ENCODE measurements at regions not wholly inside any gene's neighbourhood (a gene's known extent, or its start where the extent isn't known, plus 50 kb on each side); places are given as distances from the start of the nearest gene placed in this dataset.

DNA sequence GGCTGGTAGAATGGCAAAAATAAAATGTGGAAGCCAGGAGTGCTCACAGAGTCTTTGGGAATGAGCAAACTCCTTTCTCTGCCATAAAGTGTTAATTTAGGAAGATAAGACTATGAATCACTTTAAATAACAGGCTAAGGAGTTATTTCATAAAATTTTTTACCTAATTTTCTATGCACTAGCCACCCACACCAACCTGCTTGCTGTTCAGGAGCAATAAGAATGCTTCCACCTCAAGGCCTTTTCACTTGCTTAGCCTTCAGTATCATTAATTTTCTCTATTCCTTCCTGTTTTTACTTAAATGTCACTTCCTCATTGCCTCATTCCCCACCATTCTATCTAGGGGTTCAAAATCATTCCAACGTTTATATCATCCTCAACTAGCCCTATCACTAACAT, 326.8 kb downstream of the CCER1 start:
- no peak overlapping the region for H3K4me3 Mint-ChIP-seq
- H3K4me1 Mint-ChIP-seq (ENCODE audit: unreplicated experiment), result peaks cover 13% of the 10 kb centered on the region
- no peaks in the 10 kb centered on the region for H3K27me3 Mint-ChIP-seq
- no peak overlapping the region for H3K27ac Mint-ChIP-seq
- no peaks in the 10 kb centered on the region for H3K9me3 Mint-ChIP-seq
- H3K36me3 Mint-ChIP-seq, result no peaks in the 10 kb centered on the region
- TF ChIP-seq, protein P1, sequence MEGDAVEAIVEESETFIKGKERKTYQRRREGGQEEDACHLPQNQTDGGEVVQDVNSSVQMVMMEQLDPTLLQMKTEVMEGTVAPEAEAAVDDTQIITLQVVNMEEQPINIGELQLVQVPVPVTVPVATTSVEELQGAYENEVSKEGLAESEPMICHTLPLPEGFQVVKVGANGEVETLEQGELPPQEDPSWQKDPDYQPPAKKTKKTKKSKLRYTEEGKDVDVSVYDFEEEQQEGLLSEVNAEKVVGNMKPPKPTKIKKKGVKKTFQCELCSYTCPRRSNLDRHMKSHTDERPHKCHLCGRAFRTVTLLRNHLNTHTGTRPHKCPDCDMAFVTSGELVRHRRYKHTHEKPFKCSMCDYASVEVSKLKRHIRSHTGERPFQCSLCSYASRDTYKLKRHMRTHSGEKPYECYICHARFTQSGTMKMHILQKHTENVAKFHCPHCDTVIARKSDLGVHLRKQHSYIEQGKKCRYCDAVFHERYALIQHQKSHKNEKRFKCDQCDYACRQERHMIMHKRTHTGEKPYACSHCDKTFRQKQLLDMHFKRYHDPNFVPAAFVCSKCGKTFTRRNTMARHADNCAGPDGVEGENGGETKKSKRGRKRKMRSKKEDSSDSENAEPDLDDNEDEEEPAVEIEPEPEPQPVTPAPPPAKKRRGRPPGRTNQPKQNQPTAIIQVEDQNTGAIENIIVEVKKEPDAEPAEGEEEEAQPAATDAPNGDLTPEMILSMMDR (conservative IDR thresholded peaks at IDR 0.05), result no peak
- DNase-seq (ENCODE audit: extremely low spot score, unreplicated experiment), result no peak

DNA sequence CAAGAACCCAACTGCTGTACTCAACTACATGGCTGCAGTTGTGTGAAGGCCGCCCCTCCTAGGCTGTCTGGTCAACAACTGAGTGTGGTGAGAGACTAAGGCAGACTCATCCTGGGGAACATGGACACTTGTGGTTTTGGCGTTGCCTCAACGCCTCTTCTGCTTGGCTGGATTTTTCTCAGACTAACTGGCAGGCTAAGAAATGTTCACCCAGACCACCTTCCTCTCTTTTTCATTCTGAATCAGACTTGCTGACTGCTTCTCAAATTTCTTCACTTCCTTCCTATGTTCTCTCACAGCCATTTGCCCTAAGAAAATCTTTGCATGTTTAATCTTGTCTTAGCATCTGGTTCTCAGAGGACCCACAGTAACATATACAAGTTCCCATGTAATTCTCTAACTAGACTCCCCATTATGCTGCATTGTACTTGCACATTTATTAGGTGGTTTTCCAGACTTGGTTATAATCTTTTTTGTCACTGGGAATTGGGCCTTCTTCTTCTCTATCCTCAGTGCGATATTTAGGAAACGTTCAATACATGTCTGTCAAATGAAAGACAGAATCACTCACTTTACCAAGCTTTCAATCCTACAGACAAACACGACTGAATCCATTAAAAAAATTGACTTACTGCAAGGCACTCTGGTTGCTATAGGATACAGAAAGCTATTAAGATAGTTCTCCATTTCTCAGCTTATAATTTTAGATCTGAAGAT, 327.6 kb downstream of the CCER1 start:
- H3K27me3 Mint-ChIP-seq, result no peaks in the 10 kb centered on the region
- H3K9me3 Mint-ChIP-seq, result no peaks in the 10 kb centered on the region
- H3K4me1 Mint-ChIP-seq (ENCODE audit: unreplicated experiment), result peaks cover 15% of the 10 kb centered on the region
- DNase-seq (ENCODE audit: extremely low spot score, unreplicated experiment), result no peak
- no peaks in the 10 kb centered on the region for H3K36me3 Mint-ChIP-seq
- no peak overlapping the region for H3K27ac Mint-ChIP-seq
- TF ChIP-seq, protein P1 (conservative IDR thresholded peaks at IDR 0.05), result no peak
- H3K4me3 Mint-ChIP-seq, result no peak overlapping the region

DNA sequence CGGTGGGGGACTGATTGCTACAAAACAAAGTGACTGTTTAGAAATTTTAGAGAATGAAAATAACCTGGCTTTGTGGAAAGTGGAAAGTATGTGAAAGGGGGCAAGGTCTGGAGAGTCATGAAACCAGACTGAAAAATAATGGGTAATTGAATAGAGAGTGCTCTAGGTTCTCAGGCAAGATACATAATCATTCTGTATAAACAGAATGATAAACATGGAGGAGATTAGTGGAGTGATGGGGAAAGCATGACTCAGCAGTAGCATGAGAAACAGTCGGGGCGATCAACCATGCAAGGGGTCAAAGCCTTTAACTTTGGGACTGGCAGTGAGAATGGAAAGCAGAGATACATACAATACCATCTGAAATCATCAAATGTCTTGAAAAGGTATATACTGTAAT, 332.5 kb downstream of the CCER1 start:
- no peak for DNase-seq (ENCODE audit: extremely low spot score, unreplicated experiment)
- Mint-ChIP-seq H3K4me1 (ENCODE audit: unreplicated experiment) (peaks cover 11% of the 10 kb centered on the region), H3K9me3 (no peaks in the 10 kb centered on the region), H3K27ac (no peak overlapping the region), H3K27me3 (no peaks in the 10 kb centered on the region), H3K4me3 (no peak overlapping the region), H3K36me3 (no peaks in the 10 kb centered on the region)
- TF ChIP-seq, protein P1 (conservative IDR thresholded peaks at IDR 0.05), result no peak

DNA sequence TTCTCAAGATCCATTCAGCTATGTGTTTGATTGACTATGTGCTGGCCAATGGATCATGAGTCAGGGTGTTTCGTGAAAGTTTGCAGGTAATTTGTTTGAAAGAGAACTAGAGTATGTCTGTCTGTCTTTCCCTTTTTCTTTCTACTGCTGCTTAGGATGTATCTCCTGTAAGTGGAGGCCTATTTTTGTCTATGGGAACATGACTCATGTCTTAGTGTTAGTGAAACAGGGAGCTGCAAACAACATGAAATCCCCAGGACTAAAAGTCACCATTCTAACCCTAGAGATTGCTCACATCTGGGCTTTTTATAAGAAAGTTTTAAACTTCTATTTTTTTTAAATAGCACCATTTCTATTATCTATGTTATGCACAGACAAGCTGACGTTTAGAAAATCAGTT, 333.0 kb downstream of the CCER1 start:
- TF ChIP-seq, protein P1 (conservative IDR thresholded peaks at IDR 0.05), result no peak
- no peaks in the 10 kb centered on the region for H3K27me3 Mint-ChIP-seq
- no peak for DNase-seq (ENCODE audit: extremely low spot score, unreplicated experiment)
- H3K9me3 Mint-ChIP-seq, result no peaks in the 10 kb centered on the region
- no peak overlapping the region for H3K4me3 Mint-ChIP-seq
- no peaks in the 10 kb centered on the region for H3K36me3 Mint-ChIP-seq
- peaks cover 6% of the 10 kb centered on the region for H3K4me1 Mint-ChIP-seq (ENCODE audit: unreplicated experiment)
- H3K27ac Mint-ChIP-seq, result no peak overlapping the region

GRCh38 chr12:90619943-90620342, 335.0 kb downstream of the CCER1 start:
- H3K4me1 Mint-ChIP-seq (ENCODE audit: unreplicated experiment), result peaks cover 5% of the 10 kb centered on the region
- DNase-seq (ENCODE audit: extremely low spot score, unreplicated experiment), result no peak
- H3K9me3 Mint-ChIP-seq, result no peaks in the 10 kb centered on the region
- H3K27ac Mint-ChIP-seq, result no peak overlapping the region
- TF ChIP-seq, protein P1 (conservative IDR thresholded peaks at IDR 0.05), result no peak
- no peak overlapping the region for H3K4me3 Mint-ChIP-seq
- no peaks in the 10 kb centered on the region for H3K27me3 Mint-ChIP-seq
- H3K36me3 Mint-ChIP-seq, result no peaks in the 10 kb centered on the region
